ENCODE measurements at regions not wholly inside any gene's neighbourhood (a gene's known extent, or its start where the extent isn't known, plus 50 kb on each side); places are given as distances from the start of the nearest gene placed in this dataset.

DNA sequence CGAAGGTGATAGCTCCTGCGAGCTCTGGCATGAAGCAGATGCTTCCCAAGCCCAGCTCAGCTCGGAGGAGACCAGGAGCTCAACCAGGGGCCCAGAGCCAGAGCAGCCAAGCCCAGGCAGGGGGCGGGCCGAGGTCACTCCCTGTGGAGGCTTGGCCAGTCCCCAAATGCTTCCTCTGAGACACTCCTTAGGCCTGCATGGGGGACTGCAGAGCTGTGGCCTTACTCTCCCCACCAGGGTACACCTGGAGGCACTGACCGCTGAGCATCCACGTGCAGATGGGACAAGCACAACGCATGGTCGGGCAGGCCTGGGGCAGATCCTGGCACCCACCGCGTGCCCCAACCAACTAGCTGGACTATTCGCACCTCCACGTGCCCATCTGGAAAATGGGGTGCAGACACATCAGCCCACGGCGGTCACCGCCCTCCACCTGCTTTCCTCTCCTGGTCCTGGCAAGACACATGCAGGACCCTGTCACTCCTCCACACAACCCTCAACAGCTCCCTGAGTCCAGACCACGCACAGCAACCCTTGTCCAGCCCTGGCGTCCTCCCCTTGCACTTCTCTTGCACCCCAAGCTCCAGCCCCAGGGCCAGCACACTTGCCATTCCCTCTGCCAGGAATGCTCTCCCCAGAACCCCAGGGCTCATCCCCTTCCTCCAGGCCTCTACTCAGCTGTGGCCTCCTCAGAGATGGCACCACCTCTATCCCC lies 164.7 kb upstream of the IQSEC1 start:
- H3K9me3 ChIP-seq, result no peaks in the 10 kb centered on the region
- no peaks in the 10 kb centered on the region for H3K36me3 ChIP-seq
- H3K27ac ChIP-seq, result no peak overlapping the region
- intact Hi-C loops (cut with DNase I; ENCODE audit: low total_unique reads), result no loop called here
- TF ChIP-seq, protein P1, sequence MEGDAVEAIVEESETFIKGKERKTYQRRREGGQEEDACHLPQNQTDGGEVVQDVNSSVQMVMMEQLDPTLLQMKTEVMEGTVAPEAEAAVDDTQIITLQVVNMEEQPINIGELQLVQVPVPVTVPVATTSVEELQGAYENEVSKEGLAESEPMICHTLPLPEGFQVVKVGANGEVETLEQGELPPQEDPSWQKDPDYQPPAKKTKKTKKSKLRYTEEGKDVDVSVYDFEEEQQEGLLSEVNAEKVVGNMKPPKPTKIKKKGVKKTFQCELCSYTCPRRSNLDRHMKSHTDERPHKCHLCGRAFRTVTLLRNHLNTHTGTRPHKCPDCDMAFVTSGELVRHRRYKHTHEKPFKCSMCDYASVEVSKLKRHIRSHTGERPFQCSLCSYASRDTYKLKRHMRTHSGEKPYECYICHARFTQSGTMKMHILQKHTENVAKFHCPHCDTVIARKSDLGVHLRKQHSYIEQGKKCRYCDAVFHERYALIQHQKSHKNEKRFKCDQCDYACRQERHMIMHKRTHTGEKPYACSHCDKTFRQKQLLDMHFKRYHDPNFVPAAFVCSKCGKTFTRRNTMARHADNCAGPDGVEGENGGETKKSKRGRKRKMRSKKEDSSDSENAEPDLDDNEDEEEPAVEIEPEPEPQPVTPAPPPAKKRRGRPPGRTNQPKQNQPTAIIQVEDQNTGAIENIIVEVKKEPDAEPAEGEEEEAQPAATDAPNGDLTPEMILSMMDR (IDR thresholded peaks at IDR 0.05 in 8 of 11, conservative IDR thresholded peaks at IDR 0.05 in 3 of 11), result no peak
- no peak for TF ChIP-seq POLR2A (IDR thresholded peaks at IDR 0.05)
- no peak for TF ChIP-seq POLR2AphosphoS5 (IDR thresholded peaks at IDR 0.05)
- no peak for DNase-seq
- H3K27me3 ChIP-seq (replicated peaks in 1 of 7), result peaks cover 0 to 37% (median 6%) of the 10 kb centered on the region in 7 donors
- 82 to 94% (median 92%) methylated on average over 6 to 18 of the region's 18 CpGs for WGBS, 5 donors
- H3K4me3 ChIP-seq, result no peak overlapping the region
- peaks cover 10 to 31% (median 25%) of the 10 kb centered on the region in 6 donors for H3K4me1 ChIP-seq

DNA sequence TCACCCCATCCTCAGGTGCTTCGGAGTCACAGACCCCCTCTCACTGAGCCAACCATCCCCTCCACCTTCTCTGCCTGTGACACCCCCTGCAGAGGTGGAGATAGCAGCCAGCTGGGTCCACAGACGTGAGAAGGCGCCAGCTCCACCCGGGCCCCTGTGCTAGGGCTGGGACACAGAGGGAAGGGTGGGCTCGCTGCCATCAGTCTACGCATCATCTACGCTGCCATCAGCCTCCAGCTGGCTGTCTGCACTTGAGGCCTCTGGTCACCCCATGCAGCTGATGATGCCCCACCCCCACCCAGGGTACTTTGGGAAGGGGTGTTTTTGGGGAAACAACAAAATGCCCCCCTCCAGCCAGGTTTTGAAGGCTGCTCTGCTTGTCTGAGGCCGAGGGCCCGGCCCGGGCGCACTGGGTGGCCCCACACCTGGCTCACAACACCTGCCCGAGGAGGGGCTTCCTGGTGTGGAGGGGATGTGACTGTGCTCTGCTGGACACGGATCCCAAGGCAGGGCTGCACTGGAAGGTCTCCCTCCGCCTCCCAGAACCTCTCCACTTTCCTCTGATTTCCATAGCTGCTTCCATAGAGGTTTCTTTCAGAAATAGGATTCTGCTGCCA lies 163.4 kb upstream of the IQSEC1 start:
- no peak for TF ChIP-seq POLR2A (IDR thresholded peaks at IDR 0.05)
- no peak for TF ChIP-seq POLR2AphosphoS5 (IDR thresholded peaks at IDR 0.05)
- TF ChIP-seq, protein P1 (IDR thresholded peaks at IDR 0.05 in 8 of 11, conservative IDR thresholded peaks at IDR 0.05 in 3 of 11), result no peak
- 86 to 93% (median 87%) methylated on average over 11 to 14 of the region's 14 CpGs for WGBS, 5 donors
- DNase-seq, result no peak

DNA sequence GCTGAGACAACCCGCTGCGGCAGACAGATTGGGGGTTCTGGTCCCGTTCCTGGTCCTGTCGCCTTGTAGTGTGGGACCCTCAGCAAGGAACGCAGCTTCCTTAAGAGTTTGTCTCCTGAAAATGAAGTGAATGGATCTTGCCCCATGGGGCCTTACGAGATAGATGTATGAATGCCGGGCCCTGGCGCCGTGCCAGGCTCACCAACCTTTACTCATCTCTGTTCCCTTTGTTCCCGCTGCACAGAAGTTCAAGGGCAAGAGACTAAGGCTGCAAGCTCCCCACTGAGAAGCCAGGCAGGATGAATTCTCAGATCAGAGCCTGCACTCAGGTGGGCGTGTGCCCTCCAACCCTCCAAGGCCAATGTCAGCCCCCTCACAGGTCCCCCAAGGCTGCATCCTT lies 162.7 kb upstream of the IQSEC1 start:
- Histone ChIP-seq H3K36me3 (no peaks in the 10 kb centered on the region), H3K27ac (no peak overlapping the region), H3K27me3 (replicated peaks in 1 of 7) (peaks cover 0 to 48% (median 6%) of the 10 kb centered on the region in 7 donors), H3K9me3 (no peaks in the 10 kb centered on the region), H3K4me3 (no peak overlapping the region), H3K4me1 (peaks cover 10 to 31% (median 25%) of the 10 kb centered on the region in 6 donors)
- TF ChIP-seq POLR2AphosphoS5 (IDR thresholded peaks at IDR 0.05), result no peak
- TF ChIP-seq POLR2A (IDR thresholded peaks at IDR 0.05), result no peak
- TF ChIP-seq, protein P1 (IDR thresholded peaks at IDR 0.05 in 8 of 11, conservative IDR thresholded peaks at IDR 0.05 in 3 of 11), result no peak
- no peak for DNase-seq
- WGBS, 5 donors, result 71 to 86% (median 79%) methylated on average over 11 of the region's 11 CpGs
- intact Hi-C loops (cut with DNase I; ENCODE audit: low total_unique reads), result no loop called here

More for the DNA sequence above, 163.4 kb upstream of the IQSEC1 start:
- Histone ChIP-seq H3K27ac (no peak overlapping the region), H3K4me3 (no peak overlapping the region), H3K4me1 (peaks cover 10 to 31% (median 25%) of the 10 kb centered on the region in 6 donors), H3K9me3 (no peaks in the 10 kb centered on the region), H3K27me3 (replicated peaks in 1 of 7) (peaks cover 0 to 48% (median 6%) of the 10 kb centered on the region in 7 donors), H3K36me3 (no peaks in the 10 kb centered on the region)
- intact Hi-C loops (cut with DNase I; ENCODE audit: low total_unique reads), result no loop called here

DNA sequence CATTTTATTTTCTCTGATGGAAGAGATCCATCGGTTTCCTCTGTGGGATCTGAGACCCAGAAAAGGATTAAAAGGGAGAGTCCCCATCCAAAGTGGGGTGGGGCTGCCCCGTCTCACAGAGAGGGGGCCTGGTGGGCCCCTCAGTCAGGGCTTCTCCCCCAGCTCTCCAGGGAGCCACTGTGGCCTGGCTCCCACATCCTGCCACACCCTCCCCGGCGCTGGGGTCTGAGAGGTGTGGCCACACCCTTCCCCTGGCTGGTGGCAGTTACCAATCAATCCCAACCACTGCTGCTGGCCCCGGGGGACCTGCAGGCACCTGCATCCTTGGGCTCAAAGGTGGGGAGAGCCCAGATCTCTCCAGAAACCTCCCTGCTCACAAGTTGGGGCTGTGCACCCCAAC lies 161.8 kb upstream of the IQSEC1 start:
- intact Hi-C loops (cut with DNase I; ENCODE audit: low total_unique reads), result no loop called here
- Histone ChIP-seq H3K27me3 (replicated peaks in 1 of 7) (peaks cover 0 to 48% (median 6%) of the 10 kb centered on the region in 7 donors), H3K4me3 (no peak overlapping the region), H3K27ac (no peak overlapping the region), H3K36me3 (no peaks in the 10 kb centered on the region), H3K9me3 (no peaks in the 10 kb centered on the region), H3K4me1 (peaks cover 10 to 31% (median 25%) of the 10 kb centered on the region in 6 donors)
- peak; percentile 81 for DNase-seq
- 3 to 23% (median 12%) methylated on average over 1 to 5 of the region's 5 CpGs for WGBS, 5 donors
- TF ChIP-seq POLR2AphosphoS5 (IDR thresholded peaks at IDR 0.05), result peak in 2 of 3 donors; percentile 26 to 43
- no peak for TF ChIP-seq POLR2A (IDR thresholded peaks at IDR 0.05)

Measured in spleen (tissue), 11 donors.